ENCODE measurements at regions not wholly inside any gene's neighbourhood (a gene's known extent, or its start where the extent isn't known, plus 50 kb on each side); places are given as distances from the start of the nearest gene placed in this dataset.
"Not testable (repeated sequence)": the region's sequence is repeated elsewhere in the genome, so short reads cannot be mapped to it uniquely, and the experiment has no call there.

- DNase-seq (ENCODE audit: low spot score in 2 of 2), result no peak
- FAIRE-seq, result no peak
These were observed 103.9 kb upstream of the BCL6 start for GRCh38 chr3:187849016-187849654.

GRCh38 chr3:187850258-187850921 is 105.1 kb upstream of the BCL6 start:
- no peak for DNase-seq (ENCODE audit: low spot score in 2 of 2)
- FAIRE-seq, result no peak

GRCh38 chr3:187852842-187853730 is 107.8 kb upstream of the BCL6 start:
- FAIRE-seq (no peak), DNase-seq (ENCODE audit: low spot score in 2 of 2) (no peak)

GRCh38 chr3:187855131-187855530 is 109.9 kb upstream of the BCL6 start:
- no peak for DNase-seq (ENCODE audit: low spot score in 2 of 2)
- FAIRE-seq, result no peak

GRCh38 chr3:187856555-187856954 is 111.3 kb upstream of the BCL6 start:
- no peak for FAIRE-seq
- no peak for DNase-seq (ENCODE audit: low spot score in 2 of 2)

- DNase-seq (ENCODE audit: low spot score in 2 of 2), result peak in 1 of 2 donors; percentile 8
- no peak for FAIRE-seq
These were observed 112.8 kb upstream of the BCL6 start for GRCh38 chr3:187858041-187858440.

GRCh38 chr3:187858711-187859110 is 113.4 kb upstream of the BCL6 start:
- no peak for FAIRE-seq

GRCh38 chr3:187862701-187863277 is 117.5 kb upstream of the BCL6 start:
- FAIRE-seq; DNase-seq (ENCODE audit: low spot score in 2 of 2): not testable (repeated sequence)

More at GRCh38 chr3:187858711-187859110, 113.4 kb upstream of the BCL6 start:
- no peak for DNase-seq (ENCODE audit: low spot score in 2 of 2)

GRCh38 chr3:187870360-187871203 is 125.3 kb upstream of the BCL6 start:
- FAIRE-seq (no peak), DNase-seq (ENCODE audit: low spot score in 2 of 2) (no peak)

- FAIRE-seq (no peak), DNase-seq (ENCODE audit: low spot score in 2 of 2) (no peak)
These were observed 125.9 kb upstream of the BCL6 start for GRCh38 chr3:187871204-187871591.

- no peak for FAIRE-seq
- no peak for DNase-seq (ENCODE audit: low spot score in 2 of 2)
These were observed 126.6 kb upstream of the BCL6 start for GRCh38 chr3:187871848-187872247.

- FAIRE-seq, result no peak
- DNase-seq (ENCODE audit: low spot score in 2 of 2), result no peak
These were observed 128.6 kb upstream of the BCL6 start for GRCh38 chr3:187873843-187874242.

GRCh38 chr3:187875863-187876262 is 130.6 kb upstream of the BCL6 start:
- DNase-seq (ENCODE audit: low spot score in 2 of 2), result no peak
- no peak for FAIRE-seq

GRCh38 chr3:187878772-187879518 is 133.7 kb upstream of the BCL6 start:
- DNase-seq (ENCODE audit: low spot score in 2 of 2), result no peak
- FAIRE-seq, result no peak

GRCh38 chr3:187880441-187880840 is 135.2 kb upstream of the BCL6 start:
- FAIRE-seq (no peak), DNase-seq (ENCODE audit: low spot score in 2 of 2) (no peak)

GRCh38 chr3:187880851-187881250 is 135.6 kb upstream of the BCL6 start:
- no peak for DNase-seq (ENCODE audit: low spot score in 2 of 2)
- no peak for FAIRE-seq

GRCh38 chr3:187888701-187889100 is 143.4 kb upstream of the BCL6 start:
- no peak for DNase-seq (ENCODE audit: low spot score in 2 of 2)
- no peak for FAIRE-seq

GRCh38 chr3:187889106-187889505 is 143.8 kb upstream of the BCL6 start:
- FAIRE-seq, result no peak
- no peak for DNase-seq (ENCODE audit: low spot score in 2 of 2)

All from frontal cortex (tissue), 3 donors.